Fibroblast of mammary gland (primary cell): ENCODE measurements at regions not wholly inside any gene's neighbourhood (a gene's known extent, or its start where the extent isn't known, plus 50 kb on each side); places are given as distances from the start of the nearest gene placed in this dataset.

Experiments
- DNase-seq: peaks from one replicate; pipeline ENCODE4 v3.0.0-alpha.2; 2010; ENCODE audit warnings: low read depth
- H3K4me3 ChIP-seq: 2 replicates; pipeline ENCODE4 v1.5.1; 2011; ENCODE audit warnings: low read depth, mild to moderate bottlenecking, low read length, moderate library complexity; ENCODE audit not compliant: control insufficient read depth
- CTCF ChIP-seq: conservative IDR thresholded peaks from 2 replicates; pipeline ENCODE4 v1.5.1; 2011; ENCODE audit warnings: low read depth, low read length, inconsistent platforms; ENCODE audit not compliant: control insufficient read depth, insufficient read depth

DNA sequence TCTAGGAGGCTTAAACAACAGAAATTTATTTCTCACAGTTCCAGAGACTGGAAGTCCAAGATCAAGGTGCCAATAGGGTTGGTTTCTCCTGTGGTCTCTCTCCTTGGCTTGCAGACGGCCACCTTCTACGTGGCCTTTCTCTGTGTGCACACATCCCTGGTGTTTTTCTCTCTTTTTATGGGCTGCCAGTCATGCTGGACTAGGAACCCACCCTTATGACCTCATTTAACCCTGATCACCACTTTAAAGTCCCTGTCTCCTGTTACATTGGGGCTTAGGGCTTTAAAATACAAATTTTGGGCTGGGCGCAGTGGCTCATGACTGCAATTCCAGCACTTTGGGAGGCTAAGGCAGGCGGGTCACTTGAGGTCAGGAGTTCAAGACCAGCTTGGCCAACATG is 157.1 kb downstream of the TLE1 start:
- no peak for TF ChIP-seq CTCF
- no peak overlapping the region for H3K4me3 ChIP-seq
- DNase-seq: no peak

- no peak for TF ChIP-seq CTCF
- H3K4me3 ChIP-seq: no peak overlapping the region
- DNase-seq: no peak
Measured at GRCh38 chr9:81531511-81531910, 157.8 kb downstream of the TLE1 start.

DNA sequence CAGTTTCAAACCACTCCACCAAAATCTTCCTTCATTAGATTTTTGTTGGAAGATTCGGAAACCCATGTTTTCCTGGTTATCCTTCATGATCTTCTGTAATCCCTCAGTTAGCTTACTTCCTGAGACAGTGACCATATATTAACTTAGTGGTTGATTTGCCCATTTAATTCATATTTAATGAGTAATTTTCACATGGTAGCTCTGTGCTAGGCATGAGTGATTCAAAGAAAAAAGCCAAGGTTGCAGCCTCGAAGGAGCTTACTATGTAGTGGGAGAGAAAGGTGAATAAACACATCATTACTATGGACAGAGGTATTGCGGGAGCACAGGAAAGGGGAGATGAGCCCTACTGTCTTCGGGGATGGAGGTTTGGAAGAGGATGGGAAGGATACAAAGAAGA is 158.5 kb downstream of the TLE1 start:
- TF ChIP-seq CTCF: no peak

GRCh38 chr9:81530310-81530810 is 159.0 kb downstream of the TLE1 start:
- no peak overlapping the region for H3K4me3 ChIP-seq
- DNase-seq: no peak
- no peak for TF ChIP-seq CTCF

More for the DNA sequence above, 158.5 kb downstream of the TLE1 start:
- no peak for DNase-seq
- H3K4me3 ChIP-seq: no peak overlapping the region

GRCh38 chr9:81529556-81530193 is 159.7 kb downstream of the TLE1 start:
- no peak for TF ChIP-seq CTCF

GRCh38 chr9:81526587-81526986 is 162.8 kb downstream of the TLE1 start:
- TF ChIP-seq CTCF: no peak
- no peak overlapping the region for H3K4me3 ChIP-seq
- peak; percentile 78 for DNase-seq

More at GRCh38 chr9:81529556-81530193, 159.7 kb downstream of the TLE1 start:
- peak; percentile 57 for DNase-seq
- H3K4me3 ChIP-seq: no peak overlapping the region
